Activated CD4-positive, alpha-beta memory T cell treated with anti-CD3 and anti-CD28 coated beads, Interleukin-2, amount 10 ng/mL, durations not matched to agents 7 days and 5 days (primary cell): ENCODE measurements at regions not wholly inside any gene's neighbourhood (a gene's known extent, or its start where the extent isn't known, plus 50 kb on each side); places are given as distances from the start of the nearest gene placed in this dataset.

Experiments used
- CTCF ChIA-PET: fragments of 350-600 bp; sonication (Branson Sonifier 250); formaldehyde crosslinking; loops from one replicate; lab custom pipeline; 2021; ENCODE audit warnings: antibody characterized with exemption, inconsistent platforms; lab: Charles Lee
- POLR2A ChIA-PET: fragments of 350-600 bp; sonication (Branson Sonifier 250); formaldehyde crosslinking; loops from one replicate; lab custom pipeline; 2021; ENCODE audit warnings: antibody characterized with exemption; lab: Charles Lee
- DNase-seq: peaks from one replicate; pipeline ENCODE4 v3.0.0-alpha.2; 2020
- H3K27ac Mint-ChIP-seq: one replicate; pipeline ENCODE4 v1.8.0; 2021; ENCODE audit warnings: mild to moderate bottlenecking, mixed read lengths
- H3K27me3 Mint-ChIP-seq: one replicate; pipeline ENCODE4 v1.8.0; 2021; ENCODE audit warnings: mixed read lengths
- H3K36me3 Mint-ChIP-seq: one replicate; pipeline ENCODE4 v1.8.0; 2021; ENCODE audit warnings: low read depth, mixed read lengths
- H3K4me1 Mint-ChIP-seq: one replicate; pipeline ENCODE4 v1.8.0; 2021; ENCODE audit warnings: mixed read lengths
- H3K4me3 Mint-ChIP-seq: one replicate; pipeline ENCODE4 v1.8.0; 2021; ENCODE audit warnings: mild to moderate bottlenecking, mixed read lengths
- H3K9me3 Mint-ChIP-seq: one replicate; pipeline ENCODE4 v1.8.0; 2021; ENCODE audit warnings: mixed read lengths

GRCh38 chr4:14084598-14084997, 457.1 kb upstream of the BOD1L1 start:
- POLR2A ChIA-PET, result no interaction called here
- H3K27me3 Mint-ChIP-seq, result no peaks in the 10 kb centered on the region

DNA sequence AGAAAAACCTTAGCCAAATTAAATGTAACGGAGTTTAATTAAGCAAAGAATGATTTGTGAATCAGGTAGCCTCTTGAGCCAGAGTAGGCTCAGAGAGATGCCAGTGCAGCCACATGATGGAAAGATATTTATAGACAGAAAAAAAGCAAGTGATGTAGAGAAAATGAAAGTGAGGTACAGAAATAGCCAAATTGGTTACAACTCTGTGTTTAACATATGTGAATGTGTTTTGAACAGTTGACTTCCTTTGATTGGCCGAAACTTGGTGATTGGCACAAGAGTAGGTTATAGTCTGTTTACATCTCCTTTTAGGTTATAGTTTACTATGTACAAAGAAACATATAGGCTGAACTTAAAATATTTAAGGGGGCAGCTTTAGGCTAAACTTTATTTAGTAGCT, 459.9 kb upstream of the BOD1L1 start:
- CTCF ChIA-PET, result no interaction called here
- POLR2A ChIA-PET, result no interaction called here
- DNase-seq, result no peak
- Mint-ChIP-seq H3K36me3 (no peaks in the 10 kb centered on the region), H3K4me1 (no peaks in the 10 kb centered on the region), H3K27me3 (no peaks in the 10 kb centered on the region), H3K9me3 (peaks cover 3% of the 10 kb centered on the region), H3K27ac (no peak overlapping the region), H3K4me3 (no peak overlapping the region)

More at GRCh38 chr4:14084598-14084997, 457.1 kb upstream of the BOD1L1 start:
- no peaks in the 10 kb centered on the region for H3K4me1 Mint-ChIP-seq
- H3K36me3 Mint-ChIP-seq, result no peaks in the 10 kb centered on the region
- CTCF ChIA-PET, result no interaction called here
- no peak for DNase-seq
- peaks cover 3% of the 10 kb centered on the region for H3K9me3 Mint-ChIP-seq
- H3K4me3 Mint-ChIP-seq, result no peak overlapping the region
- no peak overlapping the region for H3K27ac Mint-ChIP-seq

DNA sequence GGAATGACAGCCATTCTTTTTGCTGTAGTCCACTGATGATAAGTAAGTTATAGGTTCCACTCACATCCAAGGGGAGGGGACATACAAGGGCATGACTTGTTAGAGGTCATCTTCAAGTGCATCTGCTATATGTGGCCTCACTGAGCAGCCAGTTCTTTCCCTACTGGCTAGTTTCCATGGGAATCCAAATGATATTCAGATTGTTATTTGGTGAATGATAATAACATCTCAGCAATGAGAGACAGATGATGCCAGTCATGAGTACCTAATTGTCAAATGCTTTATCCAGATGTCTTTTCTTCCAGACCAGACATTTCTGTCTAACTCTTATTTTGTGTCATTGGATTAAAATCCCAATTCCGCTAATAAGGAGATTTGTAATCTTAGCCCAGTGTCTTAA, 460.4 kb upstream of the BOD1L1 start:
- H3K4me1 Mint-ChIP-seq, result no peaks in the 10 kb centered on the region
- no peaks in the 10 kb centered on the region for H3K36me3 Mint-ChIP-seq

DNA sequence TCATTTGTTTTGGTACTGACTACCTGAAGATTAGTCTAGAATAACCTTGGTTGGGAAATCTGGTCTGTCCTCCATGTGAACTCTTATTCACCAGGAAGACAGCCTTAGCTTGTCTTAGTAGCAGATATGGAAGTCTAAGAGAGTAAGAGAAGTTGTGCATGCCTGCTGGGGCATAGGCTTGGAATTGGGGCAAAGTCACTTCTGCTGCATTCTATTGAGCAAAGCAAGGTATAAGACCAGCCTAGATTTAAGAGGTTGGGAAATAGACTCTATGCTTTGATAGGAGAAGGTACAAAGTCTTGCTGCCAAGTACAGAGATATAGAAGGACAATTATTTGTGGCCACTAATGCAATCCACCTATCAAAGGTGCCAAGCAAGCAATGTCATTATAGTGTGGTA, 464.0 kb upstream of the BOD1L1 start:
- DNase-seq, result no peak
- Mint-ChIP-seq H3K9me3 (no peaks in the 10 kb centered on the region), H3K4me1 (no peaks in the 10 kb centered on the region), H3K36me3 (no peaks in the 10 kb centered on the region), H3K27ac (no peak overlapping the region), H3K4me3 (no peak overlapping the region), H3K27me3 (no peaks in the 10 kb centered on the region)
- ChIA-PET CTCF (no interaction called here), POLR2A (no interaction called here)

More for the DNA sequence above, 460.4 kb upstream of the BOD1L1 start:
- no peak for DNase-seq
- no peak overlapping the region for H3K27ac Mint-ChIP-seq
- no peaks in the 10 kb centered on the region for H3K27me3 Mint-ChIP-seq
- CTCF ChIA-PET, result no interaction called here
- H3K4me3 Mint-ChIP-seq, result no peak overlapping the region
- H3K9me3 Mint-ChIP-seq, result peaks cover 3% of the 10 kb centered on the region
- POLR2A ChIA-PET, result no interaction called here

- Mint-ChIP-seq H3K27ac (no peak overlapping the region), H3K4me1 (no peaks in the 10 kb centered on the region), H3K27me3 (no peaks in the 10 kb centered on the region), H3K9me3 (no peaks in the 10 kb centered on the region), H3K4me3 (no peak overlapping the region), H3K36me3 (no peaks in the 10 kb centered on the region)
- no peak for DNase-seq
- ChIA-PET POLR2A (no interaction called here), CTCF (no interaction called here)
Measured at GRCh38 chr4:14091966-14092365, 464.4 kb upstream of the BOD1L1 start.

DNA sequence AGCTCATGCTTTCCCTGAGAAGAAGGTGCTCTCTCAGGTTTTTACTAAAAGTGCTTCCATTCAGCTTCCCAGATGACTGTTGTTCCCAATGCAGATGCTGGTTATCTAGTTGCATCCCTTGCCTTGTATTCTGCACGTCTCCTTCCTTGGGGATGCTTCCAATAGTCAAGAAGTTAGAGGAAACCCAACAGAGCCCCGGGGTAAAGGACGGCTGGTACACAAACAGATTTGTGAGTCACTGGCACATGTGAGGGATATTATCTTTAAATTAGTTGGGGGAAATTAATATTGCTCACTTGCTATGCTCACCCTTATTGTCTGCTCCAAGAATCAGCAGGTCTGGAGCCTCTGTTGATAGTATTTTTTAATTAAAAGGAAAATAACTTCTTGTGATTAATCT, 465.2 kb upstream of the BOD1L1 start:
- ChIA-PET POLR2A (no interaction called here), CTCF (no interaction called here)
- no peak overlapping the region for H3K4me3 Mint-ChIP-seq
- no peaks in the 10 kb centered on the region for H3K27me3 Mint-ChIP-seq
- no peak for DNase-seq
- no peaks in the 10 kb centered on the region for H3K4me1 Mint-ChIP-seq
- H3K36me3 Mint-ChIP-seq, result no peaks in the 10 kb centered on the region
- H3K9me3 Mint-ChIP-seq, result no peaks in the 10 kb centered on the region
- H3K27ac Mint-ChIP-seq, result no peak overlapping the region

GRCh38 chr4:14095831-14096230, 468.3 kb upstream of the BOD1L1 start:
- no peak for DNase-seq
- Mint-ChIP-seq H3K27me3 (no peaks in the 10 kb centered on the region), H3K4me1 (no peaks in the 10 kb centered on the region), H3K9me3 (no peaks in the 10 kb centered on the region), H3K36me3 (no peaks in the 10 kb centered on the region), H3K27ac (no peak overlapping the region), H3K4me3 (no peak overlapping the region)
- POLR2A ChIA-PET, result no interaction called here
- CTCF ChIA-PET, result no interaction called here

DNA sequence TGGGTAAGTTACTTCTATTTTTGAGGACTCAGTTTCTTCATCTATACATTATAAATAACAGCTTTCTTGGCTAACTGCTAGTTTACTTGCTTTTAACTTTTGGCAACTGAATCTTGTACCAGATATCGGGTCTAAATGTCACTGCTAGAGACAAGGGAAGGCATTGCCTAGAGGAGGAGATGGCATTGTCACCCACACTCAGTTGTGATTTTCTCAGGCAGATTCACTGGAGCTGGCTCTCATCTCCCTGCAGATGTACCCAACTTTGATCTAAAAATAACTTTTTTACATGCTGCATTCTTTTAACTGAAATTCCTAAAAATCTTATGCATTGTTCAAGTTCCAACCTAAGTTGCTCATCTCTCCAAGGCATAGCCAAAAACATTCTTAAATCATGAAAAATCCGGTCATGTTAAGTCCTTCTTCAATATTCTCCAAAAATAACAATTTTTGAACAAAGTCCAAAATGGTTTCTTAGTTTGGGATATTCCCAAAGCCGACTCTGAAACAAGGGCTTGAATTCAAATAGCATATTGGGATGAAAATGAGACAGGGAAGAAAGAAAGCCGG, 469.0 kb upstream of the BOD1L1 start:
- no peaks in the 10 kb centered on the region for H3K9me3 Mint-ChIP-seq
- CTCF ChIA-PET, result no interaction called here
- H3K36me3 Mint-ChIP-seq, result no peaks in the 10 kb centered on the region
- no peak overlapping the region for H3K27ac Mint-ChIP-seq
- H3K27me3 Mint-ChIP-seq, result no peaks in the 10 kb centered on the region
- H3K4me3 Mint-ChIP-seq, result no peak overlapping the region
- no peaks in the 10 kb centered on the region for H3K4me1 Mint-ChIP-seq
- DNase-seq, result no peak
- POLR2A ChIA-PET, result no interaction called here

DNA sequence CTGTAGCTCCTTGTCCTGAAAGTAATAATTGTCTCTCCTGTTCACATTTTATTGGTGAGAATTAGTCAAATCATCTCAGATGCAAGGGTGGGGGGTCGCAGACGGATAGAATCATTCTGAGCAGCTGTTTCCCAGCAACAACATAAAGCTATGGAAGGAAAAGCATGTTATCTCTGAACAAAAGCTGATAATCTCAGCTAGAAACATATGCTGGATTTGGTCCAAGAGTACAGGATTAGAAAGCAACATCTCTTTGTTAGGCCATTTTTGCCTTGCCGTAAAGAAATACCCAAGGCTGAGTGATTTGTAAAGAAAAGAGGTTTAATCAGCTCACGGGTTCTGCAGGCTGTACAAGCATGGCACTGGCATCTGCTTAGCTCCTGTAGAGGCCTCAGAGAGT, 472.8 kb upstream of the BOD1L1 start:
- DNase-seq, result no peak
- no peaks in the 10 kb centered on the region for H3K36me3 Mint-ChIP-seq
- no peaks in the 10 kb centered on the region for H3K9me3 Mint-ChIP-seq
- no peaks in the 10 kb centered on the region for H3K27me3 Mint-ChIP-seq
- no peak overlapping the region for H3K27ac Mint-ChIP-seq
- CTCF ChIA-PET, result no interaction called here
- POLR2A ChIA-PET, result no interaction called here
- no peak overlapping the region for H3K4me3 Mint-ChIP-seq
- no peaks in the 10 kb centered on the region for H3K4me1 Mint-ChIP-seq

- no peak overlapping the region for H3K4me3 Mint-ChIP-seq
- H3K4me1 Mint-ChIP-seq, result no peaks in the 10 kb centered on the region
- ChIA-PET POLR2A (no interaction called here), CTCF (no interaction called here)
- no peak for DNase-seq
- H3K9me3 Mint-ChIP-seq, result peaks cover 10% of the 10 kb centered on the region
- no peaks in the 10 kb centered on the region for H3K36me3 Mint-ChIP-seq
- H3K27me3 Mint-ChIP-seq, result no peaks in the 10 kb centered on the region
- no peak overlapping the region for H3K27ac Mint-ChIP-seq
Measured at GRCh38 chr4:14110407-14110806, 482.9 kb upstream of the BOD1L1 start.

DNA sequence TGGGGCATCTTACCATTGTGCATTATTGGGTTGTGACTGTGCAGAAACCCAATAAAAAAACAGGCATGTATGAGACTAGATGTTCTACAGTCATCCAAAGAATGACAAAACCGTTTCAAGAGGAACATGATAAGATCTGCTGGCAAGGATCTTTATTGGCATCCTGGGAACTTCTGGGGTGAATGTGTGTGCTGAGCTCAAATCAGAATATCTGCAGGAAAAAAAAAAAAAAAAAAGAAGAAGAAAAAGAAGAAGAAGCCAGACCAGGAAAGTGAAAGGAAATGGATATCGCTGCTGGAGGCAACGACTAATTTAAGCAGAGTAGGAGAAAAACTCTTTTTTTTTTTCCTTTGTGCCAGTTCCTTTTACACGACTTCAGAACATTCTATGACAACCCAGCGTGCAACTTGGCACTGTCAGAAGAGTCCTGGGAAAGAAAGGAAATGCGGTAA, 484.2 kb upstream of the BOD1L1 start:
- POLR2A ChIA-PET, result no interaction called here
- H3K9me3 Mint-ChIP-seq, result peaks cover 10% of the 10 kb centered on the region
- no peaks in the 10 kb centered on the region for H3K36me3 Mint-ChIP-seq
- H3K27ac Mint-ChIP-seq, result no peak overlapping the region
- CTCF ChIA-PET, result no interaction called here
- DNase-seq, result no peak
- no peaks in the 10 kb centered on the region for H3K4me1 Mint-ChIP-seq
- H3K4me3 Mint-ChIP-seq, result no peak overlapping the region
- H3K27me3 Mint-ChIP-seq, result no peaks in the 10 kb centered on the region

DNA sequence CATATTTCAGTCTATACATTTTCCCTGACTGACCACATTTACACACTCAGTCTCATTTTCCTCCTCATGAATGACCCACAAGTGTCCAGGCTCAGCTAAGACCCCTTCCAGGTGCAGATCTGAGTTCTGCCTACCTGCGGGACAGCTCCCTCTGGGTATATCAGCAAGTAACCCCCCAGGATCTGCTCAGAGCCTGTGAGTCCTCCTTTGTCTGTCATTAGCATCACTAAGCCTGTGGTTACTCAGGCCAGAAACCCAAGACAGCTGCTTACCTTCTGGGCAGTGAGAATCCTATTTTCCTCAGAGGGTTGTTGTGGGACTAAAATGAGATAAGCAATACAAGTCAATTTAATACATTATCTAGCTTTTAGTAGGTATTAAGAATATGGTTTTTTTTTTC, 487.6 kb upstream of the BOD1L1 start:
- Mint-ChIP-seq H3K4me1 (no peaks in the 10 kb centered on the region), H3K27ac (no peak overlapping the region), H3K4me3 (no peak overlapping the region), H3K36me3 (no peaks in the 10 kb centered on the region), H3K9me3 (peaks cover 10% of the 10 kb centered on the region), H3K27me3 (no peaks in the 10 kb centered on the region)
- no peak for DNase-seq
- ChIA-PET POLR2A (no interaction called here), CTCF (no interaction called here)

DNA sequence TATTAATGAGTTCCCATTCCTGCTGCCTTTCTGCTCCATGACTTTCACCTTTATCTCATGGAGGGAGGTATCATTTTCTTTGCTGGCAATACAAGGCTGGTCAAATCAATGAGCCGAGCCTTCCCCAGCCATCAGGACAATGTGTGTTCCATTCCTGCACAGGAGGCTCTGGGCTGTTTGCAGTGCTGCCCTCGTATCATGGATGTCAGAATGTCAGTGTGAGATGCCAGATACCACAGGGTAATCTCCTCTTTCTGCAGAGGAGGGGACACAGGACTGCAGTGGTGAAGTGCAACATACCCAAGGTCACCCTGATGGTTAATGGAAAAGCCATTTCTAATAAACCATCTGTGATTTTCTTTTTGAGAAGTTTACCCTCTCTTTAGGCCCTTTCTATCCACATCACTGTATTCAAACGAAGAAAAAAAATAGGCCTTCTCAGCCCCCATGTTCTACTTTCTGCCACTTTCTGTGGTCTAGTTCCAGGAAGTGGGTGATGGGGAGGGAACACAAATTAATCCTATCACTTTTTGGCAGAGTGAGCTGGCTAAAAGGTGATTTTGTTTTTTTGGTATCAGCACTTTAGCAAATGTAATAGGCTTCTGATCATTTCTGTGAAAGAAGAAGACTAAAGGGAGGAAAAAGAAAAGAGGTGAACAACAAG, 490.2 kb upstream of the BOD1L1 start:
- no peak for DNase-seq
- H3K36me3 Mint-ChIP-seq, result no peaks in the 10 kb centered on the region
- H3K4me1 Mint-ChIP-seq, result no peaks in the 10 kb centered on the region
- H3K9me3 Mint-ChIP-seq, result peaks cover 10% of the 10 kb centered on the region
- ChIA-PET POLR2A (no interaction called here), CTCF (no interaction called here)
- no peaks in the 10 kb centered on the region for H3K27me3 Mint-ChIP-seq
- H3K4me3 Mint-ChIP-seq, result no peak overlapping the region
- H3K27ac Mint-ChIP-seq, result no peak overlapping the region

DNA sequence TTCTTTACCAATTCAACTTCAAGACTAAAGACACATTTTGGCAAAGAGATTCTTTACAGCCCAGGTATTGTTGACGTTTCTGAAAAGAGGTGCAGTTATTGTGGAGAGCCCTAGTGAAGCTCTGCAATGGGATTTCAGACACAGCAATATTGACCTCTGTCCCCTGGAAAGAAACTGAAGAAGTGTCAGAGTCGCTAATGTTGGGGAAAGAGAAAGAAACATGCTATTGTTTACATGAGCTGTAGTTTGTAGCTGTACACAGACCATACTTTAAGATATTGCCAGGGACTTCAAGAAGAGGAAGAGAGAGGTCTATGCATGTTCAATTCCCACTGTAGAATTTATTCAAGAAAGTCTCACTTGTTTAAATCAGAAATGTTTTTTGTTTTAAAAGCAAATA, 497.3 kb upstream of the BOD1L1 start:
- no peak for DNase-seq
- POLR2A ChIA-PET, result no interaction called here
- Mint-ChIP-seq H3K4me3 (no peak overlapping the region), H3K9me3 (no peaks in the 10 kb centered on the region), H3K27ac (no peak overlapping the region), H3K36me3 (no peaks in the 10 kb centered on the region), H3K27me3 (no peaks in the 10 kb centered on the region), H3K4me1 (no peaks in the 10 kb centered on the region)
- CTCF ChIA-PET, result no interaction called here
